Coronary artery (tissue), 2 donors: ENCODE measurements at regions not wholly inside any gene's neighbourhood (a gene's known extent, or its start where the extent isn't known, plus 50 kb on each side); places are given as distances from the start of the nearest gene placed in this dataset.

Experiments used
- DNase-seq: peaks from one replicate; pipeline ENCODE4 v3.0.0-alpha.2; 2017; ENCODE audit warnings: low spot score
- H3K27ac ChIP-seq, 2 donors: fragments of 200-600 bp; sonication (generic); one replicate each; pipeline ENCODE4 v1.5.1; 2016 to 2019
- H3K4me3 ChIP-seq: fragments of 200-600 bp; sonication (generic); 2 replicates; pipeline ENCODE4 v1.5.1; 2016; ENCODE audit warnings: mild to moderate bottlenecking, moderate library complexity
- TF ChIP-seq, protein P1 (sequence below): fragments of 200-600 bp; sonication (generic); IDR thresholded peaks from one replicate; pipeline ENCODE4 v1.5.1; 2019; ENCODE audit warnings: antibody characterized with exemption

DNA sequence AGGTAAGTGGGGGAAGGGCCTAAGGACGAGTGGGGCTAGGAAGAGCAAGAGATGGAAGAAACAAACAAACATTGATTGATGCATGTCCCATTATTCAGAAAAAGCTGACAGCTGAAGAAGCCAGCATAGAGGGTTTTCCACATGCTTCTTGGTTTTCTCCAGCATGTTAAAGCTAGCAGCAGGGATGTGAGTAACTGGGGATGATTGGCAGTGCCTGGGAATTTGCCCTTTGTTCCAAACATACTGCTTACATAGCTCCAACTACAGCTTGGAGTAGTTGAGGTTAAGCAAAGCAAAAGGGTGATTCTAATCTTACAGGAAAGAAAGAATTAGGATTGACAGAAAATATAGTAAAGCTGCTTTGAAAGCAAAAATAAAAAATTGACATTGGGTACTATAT is 68.0 kb upstream of the IFNG-AS1 start:
- H3K27ac ChIP-seq: no peak overlapping the region
- H3K4me3 ChIP-seq: no peak overlapping the region
- DNase-seq: no peak
- TF ChIP-seq, protein P1, sequence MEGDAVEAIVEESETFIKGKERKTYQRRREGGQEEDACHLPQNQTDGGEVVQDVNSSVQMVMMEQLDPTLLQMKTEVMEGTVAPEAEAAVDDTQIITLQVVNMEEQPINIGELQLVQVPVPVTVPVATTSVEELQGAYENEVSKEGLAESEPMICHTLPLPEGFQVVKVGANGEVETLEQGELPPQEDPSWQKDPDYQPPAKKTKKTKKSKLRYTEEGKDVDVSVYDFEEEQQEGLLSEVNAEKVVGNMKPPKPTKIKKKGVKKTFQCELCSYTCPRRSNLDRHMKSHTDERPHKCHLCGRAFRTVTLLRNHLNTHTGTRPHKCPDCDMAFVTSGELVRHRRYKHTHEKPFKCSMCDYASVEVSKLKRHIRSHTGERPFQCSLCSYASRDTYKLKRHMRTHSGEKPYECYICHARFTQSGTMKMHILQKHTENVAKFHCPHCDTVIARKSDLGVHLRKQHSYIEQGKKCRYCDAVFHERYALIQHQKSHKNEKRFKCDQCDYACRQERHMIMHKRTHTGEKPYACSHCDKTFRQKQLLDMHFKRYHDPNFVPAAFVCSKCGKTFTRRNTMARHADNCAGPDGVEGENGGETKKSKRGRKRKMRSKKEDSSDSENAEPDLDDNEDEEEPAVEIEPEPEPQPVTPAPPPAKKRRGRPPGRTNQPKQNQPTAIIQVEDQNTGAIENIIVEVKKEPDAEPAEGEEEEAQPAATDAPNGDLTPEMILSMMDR: no peak

DNA sequence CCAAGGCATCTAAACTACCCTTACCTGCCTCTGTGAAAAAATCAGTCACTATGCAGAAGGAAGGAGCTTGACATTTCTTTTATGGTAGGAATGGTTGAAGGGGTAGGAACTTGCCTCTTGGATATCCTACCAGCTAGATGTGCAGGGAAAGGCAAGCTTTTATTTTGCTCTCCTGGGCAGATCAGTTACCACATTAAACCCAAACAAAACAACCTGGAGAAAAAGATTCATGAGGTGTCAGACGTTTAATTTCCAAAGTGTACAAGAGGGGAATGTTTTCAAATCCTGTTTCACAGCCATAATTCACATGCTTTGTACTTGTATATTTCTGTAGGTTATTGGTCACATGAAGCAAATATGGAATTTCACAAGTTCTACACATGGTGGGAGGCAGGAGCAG is 67.0 kb upstream of the IFNG-AS1 start:
- DNase-seq: no peak
- TF ChIP-seq, protein P1: no peak
- H3K27ac ChIP-seq: no peak overlapping the region
- no peak overlapping the region for H3K4me3 ChIP-seq

DNA sequence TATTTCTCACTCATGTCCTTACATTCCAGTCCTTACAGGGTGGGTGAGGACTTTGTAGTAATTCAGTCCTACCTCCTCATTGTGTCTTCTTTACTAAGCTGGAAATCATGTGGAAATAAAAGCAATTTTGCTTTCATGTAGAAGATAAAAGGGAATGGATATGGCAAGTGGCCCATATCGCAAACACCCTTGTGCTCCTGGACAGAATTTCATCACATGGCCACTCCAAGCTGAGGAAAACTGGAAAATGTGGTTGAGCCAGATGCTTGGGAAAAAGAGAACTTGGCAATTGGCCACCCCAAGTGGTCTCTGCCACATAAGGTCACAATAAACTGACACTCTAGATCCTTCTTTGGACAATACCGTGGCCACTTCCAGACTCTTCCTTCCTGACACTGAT is 64.2 kb upstream of the IFNG-AS1 start:
- Histone ChIP-seq H3K27ac (no peak overlapping the region), H3K4me3 (no peak overlapping the region)
- TF ChIP-seq, protein P1: no peak
- no peak for DNase-seq

DNA sequence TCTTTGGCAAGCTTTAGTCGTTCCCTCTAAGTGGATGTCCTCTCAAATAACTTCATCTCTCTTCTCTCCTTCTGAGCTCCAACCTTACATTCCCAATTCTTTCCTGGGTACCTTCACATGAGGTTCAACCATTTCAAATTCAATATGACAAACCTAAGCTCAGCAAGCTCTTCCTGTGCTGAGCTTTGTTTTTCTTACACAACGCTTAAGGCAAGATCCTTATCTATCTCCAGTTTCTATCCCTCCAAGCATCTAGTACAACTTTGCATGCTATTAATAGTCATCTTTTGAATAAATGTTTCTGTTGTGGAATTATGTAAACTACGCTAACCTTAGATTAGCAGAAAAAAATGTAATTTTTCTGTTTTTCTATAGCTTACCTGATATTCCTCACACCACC is 63.7 kb upstream of the IFNG-AS1 start:
- DNase-seq: no peak
- no peak overlapping the region for H3K4me3 ChIP-seq
- no peak overlapping the region for H3K27ac ChIP-seq
- TF ChIP-seq, protein P1: no peak

DNA sequence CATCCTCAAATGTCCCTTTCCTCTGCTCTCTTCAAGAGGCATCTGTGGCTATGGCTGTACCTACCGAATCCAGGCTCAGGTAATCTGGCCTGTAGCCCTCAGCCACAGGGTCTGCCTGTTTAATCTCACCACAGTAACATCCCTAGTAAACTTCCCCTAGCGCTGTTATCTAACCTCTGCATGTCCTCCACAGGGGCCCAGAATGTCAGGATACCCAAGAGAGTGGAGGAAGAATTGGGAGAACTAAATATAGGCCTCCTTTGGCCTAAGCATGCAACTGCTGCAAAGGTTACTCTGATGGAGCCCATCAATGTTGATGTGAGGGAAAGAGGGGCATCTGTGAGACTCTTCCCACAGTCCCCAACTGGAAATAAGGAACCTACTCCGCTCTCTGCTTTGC is 63.2 kb upstream of the IFNG-AS1 start:
- no peak for DNase-seq
- TF ChIP-seq, protein P1: no peak
- no peak overlapping the region for H3K27ac ChIP-seq
- H3K4me3 ChIP-seq: no peak overlapping the region

DNA sequence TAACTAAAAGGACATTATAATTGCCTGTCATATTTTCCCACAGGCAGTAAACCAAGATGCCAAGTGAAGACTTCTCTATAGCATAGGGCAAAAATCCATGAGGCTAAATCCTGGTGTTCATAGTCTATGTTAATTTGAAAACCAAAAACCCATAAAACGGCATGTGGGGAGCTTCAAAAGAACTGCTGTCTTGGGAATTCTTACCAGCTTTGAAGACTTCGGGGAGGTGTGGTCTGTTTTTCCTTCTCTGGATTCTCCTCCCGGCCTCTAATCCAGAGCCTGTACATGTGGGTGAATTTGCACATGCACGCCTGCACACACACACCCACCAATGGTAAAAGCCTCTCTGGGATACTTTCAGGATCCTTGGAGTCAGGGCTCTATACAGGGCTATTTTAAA is 61.9 kb upstream of the IFNG-AS1 start:
- DNase-seq: no peak
- no peak overlapping the region for H3K27ac ChIP-seq
- H3K4me3 ChIP-seq: no peak overlapping the region
- TF ChIP-seq, protein P1: no peak

DNA sequence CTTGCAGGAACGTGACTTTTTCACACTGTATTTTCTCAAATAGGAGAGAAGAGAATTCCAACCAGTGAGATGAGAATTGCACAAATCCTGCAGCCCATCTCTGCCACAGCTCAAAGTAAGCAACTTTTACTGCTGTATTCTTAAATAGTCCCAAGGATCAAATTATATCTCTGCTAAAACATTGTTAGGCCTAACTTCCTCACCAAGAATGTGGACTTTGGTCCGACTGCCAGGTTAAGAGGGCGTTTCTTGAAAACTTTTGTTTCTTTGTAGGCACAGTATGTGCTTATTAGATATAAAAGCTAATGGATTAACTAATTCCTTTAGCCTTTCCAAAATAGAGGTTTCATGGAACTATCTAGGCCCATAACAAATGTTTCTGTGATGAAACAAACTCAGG is 61.4 kb upstream of the IFNG-AS1 start:
- TF ChIP-seq, protein P1: no peak
- no peak overlapping the region for H3K27ac ChIP-seq
- DNase-seq: no peak
- no peak overlapping the region for H3K4me3 ChIP-seq
